ENCODE measurements at regions not wholly inside any gene's neighbourhood (a gene's known extent, or its start where the extent isn't known, plus 50 kb on each side); places are given as distances from the start of the nearest gene placed in this dataset.

- Mint-ChIP-seq H3K36me3 (no peaks in the 10 kb centered on the region), H3K27me3 (peaks cover 0 to 1% of the 10 kb centered on the region in 2 donors), H3K27ac (no peak overlapping the region), H3K4me1 (no peaks in the 10 kb centered on the region), H3K4me3 (no peak overlapping the region), H3K9me3 (no peaks in the 10 kb centered on the region)
- Histone ChIP-seq H3K9me3 (no peaks in the 10 kb centered on the region), H3K36me3 (ENCODE audit: control insufficient read depth in 2 of 2, extremely low read depth in 1 of 2, insufficient read depth in 1 of 2, low read length in 1 of 2) (no peaks in the 10 kb centered on the region), H3K4me1 (ENCODE audit: control insufficient read depth in 1 of 2, extremely low read depth in 1 of 2, insufficient read depth in 2 of 2, low read length in 2 of 2) (no peaks in the 10 kb centered on the region), H3K27ac (ENCODE audit: low read length) (no peak overlapping the region), H3K4me3 (ENCODE audit: control insufficient read depth in 1 of 2, extremely low read depth in 1 of 2, low read length in 1 of 2) (no peak overlapping the region), H3K27me3 (replicated peaks in 1 of 2; ENCODE audit: control insufficient read depth in 2 of 2, extremely low read depth in 1 of 2, insufficient read depth in 2 of 2, low read length in 1 of 2) (no peaks in the 10 kb centered on the region)
- CTCF ChIA-PET: no interaction called here
- no CpG with 5 or more reads among the region's 3 CpGs for WGBS (ENCODE audit: insufficient coverage)
- no peak for DNase-seq
- POLR2A ChIA-PET: no interaction called here
- ATAC-seq (replicated peaks in 1 of 4): no peak
Observed at GRCh38 chr5:58012801-58013315, 447.0 kb downstream of the PLK2 start.

- ChIA-PET CTCF (no interaction called here), POLR2A (no interaction called here)
- Histone ChIP-seq H3K27ac (ENCODE audit: low read length) (no peak overlapping the region), H3K4me3 (ENCODE audit: control insufficient read depth in 1 of 2, extremely low read depth in 1 of 2, low read length in 1 of 2) (no peak overlapping the region), H3K4me1 (ENCODE audit: control insufficient read depth in 1 of 2, extremely low read depth in 1 of 2, insufficient read depth in 2 of 2, low read length in 2 of 2) (no peaks in the 10 kb centered on the region), H3K27me3 (replicated peaks in 1 of 2; ENCODE audit: control insufficient read depth in 2 of 2, extremely low read depth in 1 of 2, insufficient read depth in 2 of 2, low read length in 1 of 2) (no peaks in the 10 kb centered on the region), H3K36me3 (ENCODE audit: control insufficient read depth in 2 of 2, extremely low read depth in 1 of 2, insufficient read depth in 1 of 2, low read length in 1 of 2) (no peaks in the 10 kb centered on the region), H3K9me3 (no peaks in the 10 kb centered on the region)
- Mint-ChIP-seq H3K4me1 (no peaks in the 10 kb centered on the region), H3K27ac (no peak overlapping the region), H3K4me3 (no peak overlapping the region), H3K27me3 (peaks cover 0 to 1% of the 10 kb centered on the region in 2 donors), H3K36me3 (no peaks in the 10 kb centered on the region), H3K9me3 (no peaks in the 10 kb centered on the region)
- ATAC-seq (replicated peaks in 1 of 4) (no peak), DNase-seq (no peak)
- no CpG with 5 or more reads among the region's 1 CpG for WGBS (ENCODE audit: insufficient coverage)
Observed at GRCh38 chr5:58012102-58012501, 447.8 kb downstream of the PLK2 start.

- ATAC-seq (replicated peaks in 1 of 4) (no peak), DNase-seq (no peak)
- no CpG with 5 or more reads among the region's 4 CpGs for WGBS (ENCODE audit: insufficient coverage)
- Histone ChIP-seq H3K36me3 (ENCODE audit: control insufficient read depth in 2 of 2, extremely low read depth in 1 of 2, insufficient read depth in 1 of 2, low read length in 1 of 2) (no peaks in the 10 kb centered on the region), H3K27me3 (replicated peaks in 1 of 2; ENCODE audit: control insufficient read depth in 2 of 2, extremely low read depth in 1 of 2, insufficient read depth in 2 of 2, low read length in 1 of 2) (no peaks in the 10 kb centered on the region), H3K4me3 (ENCODE audit: control insufficient read depth in 1 of 2, extremely low read depth in 1 of 2, low read length in 1 of 2) (no peak overlapping the region), H3K4me1 (ENCODE audit: control insufficient read depth in 1 of 2, extremely low read depth in 1 of 2, insufficient read depth in 2 of 2, low read length in 2 of 2) (no peaks in the 10 kb centered on the region), H3K9me3 (no peaks in the 10 kb centered on the region), H3K27ac (ENCODE audit: low read length) (no peak overlapping the region)
- ChIA-PET POLR2A (no interaction called here), CTCF (no interaction called here)
- Mint-ChIP-seq H3K27me3 (peaks cover 0 to 1% of the 10 kb centered on the region in 2 donors), H3K27ac (no peak overlapping the region), H3K4me1 (no peaks in the 10 kb centered on the region), H3K9me3 (no peaks in the 10 kb centered on the region), H3K4me3 (no peak overlapping the region), H3K36me3 (no peaks in the 10 kb centered on the region)
Observed at GRCh38 chr5:58011301-58011700, 448.6 kb downstream of the PLK2 start.

GRCh38 chr5:58009754-58010153, 450.1 kb downstream of the PLK2 start:
- Histone ChIP-seq H3K4me3 (ENCODE audit: control insufficient read depth in 1 of 2, extremely low read depth in 1 of 2, low read length in 1 of 2) (no peak overlapping the region), H3K27ac (ENCODE audit: low read length) (no peak overlapping the region), H3K36me3 (ENCODE audit: control insufficient read depth in 2 of 2, extremely low read depth in 1 of 2, insufficient read depth in 1 of 2, low read length in 1 of 2) (no peaks in the 10 kb centered on the region), H3K4me1 (ENCODE audit: control insufficient read depth in 1 of 2, extremely low read depth in 1 of 2, insufficient read depth in 2 of 2, low read length in 2 of 2) (no peaks in the 10 kb centered on the region), H3K9me3 (no peaks in the 10 kb centered on the region), H3K27me3 (replicated peaks in 1 of 2; ENCODE audit: control insufficient read depth in 2 of 2, extremely low read depth in 1 of 2, insufficient read depth in 2 of 2, low read length in 1 of 2) (no peaks in the 10 kb centered on the region)
- Mint-ChIP-seq H3K4me3 (no peak overlapping the region), H3K27me3 (no peaks in the 10 kb centered on the region), H3K36me3 (no peaks in the 10 kb centered on the region), H3K27ac (no peak overlapping the region), H3K9me3 (no peaks in the 10 kb centered on the region), H3K4me1 (no peaks in the 10 kb centered on the region)
- WGBS (ENCODE audit: insufficient coverage): no CpG with 5 or more reads among the region's 2 CpGs
- ChIA-PET POLR2A (no interaction called here), CTCF (interaction anchor here in 1 of 2 donors (0.5 kb wide), 1 partner anchor 1862 kb away, joined by 6 read pairs; no protein-coding TSS in a partner anchor)
- ATAC-seq (replicated peaks in 1 of 4) (no peak), DNase-seq (no peak)

- Histone ChIP-seq H3K9me3 (no peaks in the 10 kb centered on the region), H3K4me3 (ENCODE audit: control insufficient read depth in 1 of 2, extremely low read depth in 1 of 2, low read length in 1 of 2) (no peak overlapping the region), H3K27ac (ENCODE audit: low read length) (no peak overlapping the region), H3K36me3 (ENCODE audit: control insufficient read depth in 2 of 2, extremely low read depth in 1 of 2, insufficient read depth in 1 of 2, low read length in 1 of 2) (no peaks in the 10 kb centered on the region), H3K27me3 (replicated peaks in 1 of 2; ENCODE audit: control insufficient read depth in 2 of 2, extremely low read depth in 1 of 2, insufficient read depth in 2 of 2, low read length in 1 of 2) (no peaks in the 10 kb centered on the region), H3K4me1 (ENCODE audit: control insufficient read depth in 1 of 2, extremely low read depth in 1 of 2, insufficient read depth in 2 of 2, low read length in 2 of 2) (no peaks in the 10 kb centered on the region)
- DNase-seq (no peak), ATAC-seq (replicated peaks in 1 of 4) (no peak)
- no peaks in the 10 kb centered on the region for H3K4me1 Mint-ChIP-seq
- no peaks in the 10 kb centered on the region for H3K36me3 Mint-ChIP-seq
- POLR2A ChIA-PET: no interaction called here
- H3K9me3 Mint-ChIP-seq: no peaks in the 10 kb centered on the region
- H3K27me3 Mint-ChIP-seq: peaks cover 0 to 2% of the 10 kb centered on the region in 2 donors
- 96% methylated on average over 3 of the region's 3 CpGs for WGBS (ENCODE audit: insufficient coverage)
- no peak overlapping the region for H3K27ac Mint-ChIP-seq
- H3K4me3 Mint-ChIP-seq: no peak overlapping the region
- CTCF ChIA-PET: no interaction called here
Observed at GRCh38 chr5:58002323-58002722, 457.6 kb downstream of the PLK2 start.

- H3K36me3 Mint-ChIP-seq: no peaks in the 10 kb centered on the region
Observed at GRCh38 chr5:57993866-57994265, 466.0 kb downstream of the PLK2 start.

GRCh38 chr5:57989378-57989777, 470.5 kb downstream of the PLK2 start:
- H3K4me3 Mint-ChIP-seq: no peak overlapping the region
- no peaks in the 10 kb centered on the region for H3K9me3 Mint-ChIP-seq
- Histone ChIP-seq H3K27me3 (replicated peaks in 1 of 2; ENCODE audit: control insufficient read depth in 2 of 2, extremely low read depth in 1 of 2, insufficient read depth in 2 of 2, low read length in 1 of 2) (no peaks in the 10 kb centered on the region), H3K36me3 (ENCODE audit: control insufficient read depth in 2 of 2, extremely low read depth in 1 of 2, insufficient read depth in 1 of 2, low read length in 1 of 2) (no peaks in the 10 kb centered on the region), H3K27ac (ENCODE audit: low read length) (no peak overlapping the region), H3K4me1 (ENCODE audit: control insufficient read depth in 1 of 2, extremely low read depth in 1 of 2, insufficient read depth in 2 of 2, low read length in 2 of 2) (no peaks in the 10 kb centered on the region), H3K9me3 (no peaks in the 10 kb centered on the region), H3K4me3 (ENCODE audit: control insufficient read depth in 1 of 2, extremely low read depth in 1 of 2, low read length in 1 of 2) (no peak overlapping the region)
- POLR2A ChIA-PET: no interaction called here
- ATAC-seq (replicated peaks in 1 of 4): no peak
- WGBS (ENCODE audit: insufficient coverage): no CpG with 5 or more reads among the region's 3 CpGs
- CTCF ChIA-PET: no interaction called here
- H3K36me3 Mint-ChIP-seq: no peaks in the 10 kb centered on the region
- H3K27ac Mint-ChIP-seq: no peak overlapping the region
- no peaks in the 10 kb centered on the region for H3K4me1 Mint-ChIP-seq
- DNase-seq: no peak
- H3K27me3 Mint-ChIP-seq: peaks cover 3 to 15% of the 10 kb centered on the region in 2 donors

More at GRCh38 chr5:57993866-57994265, 466.0 kb downstream of the PLK2 start:
- Mint-ChIP-seq H3K9me3 (no peaks in the 10 kb centered on the region), H3K27ac (no peak overlapping the region), H3K4me1 (no peaks in the 10 kb centered on the region), H3K27me3 (peaks cover 7 to 13% of the 10 kb centered on the region in 2 donors), H3K4me3 (no peak overlapping the region)
- no CpG with 5 or more reads among the region's 1 CpG for WGBS (ENCODE audit: insufficient coverage)
- no peak overlapping the region for H3K27ac ChIP-seq (ENCODE audit: low read length)
- ChIA-PET CTCF (no interaction called here), POLR2A (no interaction called here)
- DNase-seq (no peak), ATAC-seq (replicated peaks in 1 of 4) (no peak)
- no peaks in the 10 kb centered on the region for H3K9me3 ChIP-seq
- no peaks in the 10 kb centered on the region for H3K4me1 ChIP-seq (ENCODE audit: control insufficient read depth in 1 of 2, extremely low read depth in 1 of 2, insufficient read depth in 2 of 2, low read length in 2 of 2)
- H3K27me3 ChIP-seq (replicated peaks in 1 of 2; ENCODE audit: control insufficient read depth in 2 of 2, extremely low read depth in 1 of 2, insufficient read depth in 2 of 2, low read length in 1 of 2): no peaks in the 10 kb centered on the region
- no peaks in the 10 kb centered on the region for H3K36me3 ChIP-seq (ENCODE audit: control insufficient read depth in 2 of 2, extremely low read depth in 1 of 2, insufficient read depth in 1 of 2, low read length in 1 of 2)
- H3K4me3 ChIP-seq (ENCODE audit: control insufficient read depth in 1 of 2, extremely low read depth in 1 of 2, low read length in 1 of 2): no peak overlapping the region
